Parathyroid adenoma (tissue), 2 donors: ENCODE measurements at regions not wholly inside any gene's neighbourhood (a gene's known extent, or its start where the extent isn't known, plus 50 kb on each side); places are given as distances from the start of the nearest gene placed in this dataset.

ENCODE experiments used
- H2AFZ ChIP-seq: fragments of 300-600 bp; sonication (generic); one replicate; pipeline ENCODE4 v1.7.0; 2017; ENCODE audit warnings: antibody characterized with exemption, mild to moderate bottlenecking
- H3K27ac ChIP-seq: fragments of 300-600 bp; sonication (generic); one replicate; pipeline ENCODE4 v1.7.0; 2017
- H3K27me3 ChIP-seq: fragments of 300-600 bp; sonication (generic); one replicate; pipeline ENCODE4 v1.7.0; 2017; ENCODE audit warnings: low read length; ENCODE audit not compliant: control insufficient read depth, insufficient read depth
- H3K36me3 ChIP-seq: fragments of 300-600 bp; sonication (generic); one replicate; pipeline ENCODE4 v1.7.0; 2017; ENCODE audit warnings: low read length; ENCODE audit not compliant: control insufficient read depth, insufficient read depth
- H3K4me1 ChIP-seq: fragments of 300-600 bp; sonication (generic); one replicate; pipeline ENCODE4 v1.7.0; 2017; ENCODE audit warnings: control low read depth
- H3K4me2 ChIP-seq: fragments of 300-600 bp; sonication (generic); one replicate; pipeline ENCODE4 v1.7.0; 2017; ENCODE audit warnings: low read length
- H3K4me3 ChIP-seq: fragments of 300-600 bp; sonication (generic); one replicate; pipeline ENCODE4 v1.7.0; 2017; ENCODE audit warnings: low read depth, low read length
- H3K79me2 ChIP-seq: fragments of 300-600 bp; sonication (generic); one replicate; pipeline ENCODE4 v1.7.0; 2017; ENCODE audit warnings: control low read depth
- H3K9ac ChIP-seq: fragments of 300-600 bp; sonication (generic); one replicate; pipeline ENCODE4 v1.7.0; 2017; ENCODE audit warnings: mild to moderate bottlenecking
- H3K9me3 ChIP-seq: fragments of 300-600 bp; sonication (generic); one replicate; pipeline ENCODE4 v1.7.0; 2017; ENCODE audit warnings: low read length; ENCODE audit not compliant: control insufficient read depth
- CTCF ChIP-seq: fragments of 300-600 bp; sonication (generic); IDR thresholded peaks from one replicate; pipeline ENCODE4 v1.7.0; 2017; ENCODE audit warnings: antibody characterized with exemption, mild to moderate bottlenecking
- donor health status: primary hyperparathyroidism.

- H3K9ac ChIP-seq: no peak overlapping the region
- H3K4me2 ChIP-seq: no peak overlapping the region
Measured at GRCh38 chr5:148774313-148774712, 52.1 kb upstream of the ADRB2 start.

DNA sequence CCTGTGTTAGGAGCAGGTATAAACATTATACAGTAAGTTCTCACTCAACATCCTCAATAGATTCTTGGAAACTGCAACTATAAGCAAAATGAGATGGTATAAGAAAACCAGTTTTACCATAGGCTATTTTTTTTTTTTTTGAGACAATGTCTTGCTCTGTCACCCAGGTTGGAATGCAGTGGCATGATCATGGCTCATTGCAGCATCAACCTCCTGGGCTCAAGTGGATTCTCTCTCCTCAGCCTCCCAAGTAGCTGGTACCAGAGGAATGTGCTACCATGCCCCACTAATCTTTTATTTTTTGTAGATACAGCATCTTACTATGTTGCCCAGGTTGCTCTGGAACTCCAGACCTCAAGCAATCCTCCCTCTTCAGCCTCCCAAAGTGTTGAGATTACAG lies 50.1 kb upstream of the ADRB2 start:
- Histone ChIP-seq H3K27me3 (no peaks in the 10 kb centered on the region), H3K4me2 (no peak overlapping the region), H3K36me3 (no peaks in the 10 kb centered on the region), H3K9ac (no peak overlapping the region), H3K27ac (no peak overlapping the region), H3K4me3 (no peak overlapping the region), H3K4me1 (no peaks in the 10 kb centered on the region), H2AFZ (no peak overlapping the region), H3K9me3 (no peaks in the 10 kb centered on the region), H3K79me2 (no peaks in the 10 kb centered on the region)
- no peak for TF ChIP-seq CTCF

More at GRCh38 chr5:148774313-148774712, 52.1 kb upstream of the ADRB2 start:
- Histone ChIP-seq H3K4me1 (no peaks in the 10 kb centered on the region), H3K27ac (no peak overlapping the region), H3K36me3 (no peaks in the 10 kb centered on the region), H3K79me2 (no peaks in the 10 kb centered on the region), H3K4me3 (no peak overlapping the region), H2AFZ (no peak overlapping the region), H3K27me3 (no peaks in the 10 kb centered on the region), H3K9me3 (no peaks in the 10 kb centered on the region)
- no peak for TF ChIP-seq CTCF
